ENCODE measurements at regions not wholly inside any gene's neighbourhood (a gene's known extent, or its start where the extent isn't known, plus 50 kb on each side); places are given as distances from the start of the nearest gene placed in this dataset.
A peak's percentile ranks its signal among the peaks of the same experiment; 100 is the strongest.

DNA sequence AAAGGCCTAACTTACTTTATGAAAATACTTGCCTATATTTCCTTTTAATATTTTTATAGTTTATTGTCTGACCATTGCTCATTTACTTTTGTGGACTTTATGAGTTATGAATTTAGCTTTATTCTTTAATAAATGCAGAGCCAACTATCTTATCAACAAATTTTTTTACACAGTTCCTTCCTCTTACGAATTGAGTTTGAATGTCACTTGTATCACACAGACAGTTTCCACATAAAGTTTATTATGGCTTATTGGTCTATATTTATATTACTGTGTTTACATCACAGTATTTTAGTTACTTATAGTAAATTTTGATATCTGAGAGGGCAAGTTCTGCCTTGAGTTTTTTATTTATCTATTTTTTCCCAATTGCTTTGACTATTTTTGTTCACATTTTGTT is 450.6 kb downstream of the C4orf33 start:
- no peak for TF ChIP-seq CTCF (IDR thresholded peaks at IDR 0.05)
- Histone ChIP-seq H3K27ac (peak overlapping the region; percentile 29), H3K4me3 (ENCODE audit: low read depth, low read length) (no peak overlapping the region), H3K9ac (no peak overlapping the region), H3K79me2 (no peaks in the 10 kb centered on the region), H3K27me3 (ENCODE audit: control insufficient read depth, insufficient read depth, low read length) (no peaks in the 10 kb centered on the region), H3K36me3 (ENCODE audit: control insufficient read depth, insufficient read depth, low read length) (no peaks in the 10 kb centered on the region), H3K4me2 (ENCODE audit: low read length) (no peak overlapping the region), H2AFZ (no peak overlapping the region), H3K4me1 (no peaks in the 10 kb centered on the region), H3K9me3 (ENCODE audit: control insufficient read depth, low read length) (no peaks in the 10 kb centered on the region)

- Histone ChIP-seq H3K9me3 (ENCODE audit: control insufficient read depth, low read length) (no peaks in the 10 kb centered on the region), H3K9ac (no peak overlapping the region), H3K4me2 (ENCODE audit: low read length) (no peak overlapping the region), H3K4me1 (no peaks in the 10 kb centered on the region), H3K27ac (no peak overlapping the region), H3K79me2 (no peaks in the 10 kb centered on the region), H3K27me3 (ENCODE audit: control insufficient read depth, insufficient read depth, low read length) (no peaks in the 10 kb centered on the region), H3K4me3 (ENCODE audit: low read depth, low read length) (no peak overlapping the region), H3K36me3 (ENCODE audit: control insufficient read depth, insufficient read depth, low read length) (no peaks in the 10 kb centered on the region), H2AFZ (no peak overlapping the region)
- TF ChIP-seq CTCF (IDR thresholded peaks at IDR 0.05), result no peak
These were observed 454.4 kb downstream of the C4orf33 start for GRCh38 chr4:129550281-129550785.

GRCh38 chr4:129561280-129561679 is 465.3 kb downstream of the C4orf33 start:
- no peak for TF ChIP-seq CTCF (IDR thresholded peaks at IDR 0.05)

GRCh38 chr4:129561886-129562671 is 466.1 kb downstream of the C4orf33 start:
- Histone ChIP-seq H3K27ac (no peak overlapping the region), H3K79me2 (no peaks in the 10 kb centered on the region), H3K9me3 (ENCODE audit: control insufficient read depth, low read length) (no peaks in the 10 kb centered on the region), H2AFZ (no peak overlapping the region), H3K27me3 (ENCODE audit: control insufficient read depth, insufficient read depth, low read length) (no peaks in the 10 kb centered on the region), H3K4me2 (ENCODE audit: low read length) (no peak overlapping the region), H3K4me1 (no peaks in the 10 kb centered on the region), H3K36me3 (ENCODE audit: control insufficient read depth, insufficient read depth, low read length) (no peaks in the 10 kb centered on the region), H3K4me3 (ENCODE audit: low read depth, low read length) (no peak overlapping the region), H3K9ac (no peak overlapping the region)
- TF ChIP-seq CTCF (IDR thresholded peaks at IDR 0.05), result no peak

More at GRCh38 chr4:129561280-129561679, 465.3 kb downstream of the C4orf33 start:
- Histone ChIP-seq H3K27ac (no peak overlapping the region), H2AFZ (no peak overlapping the region), H3K4me2 (ENCODE audit: low read length) (no peak overlapping the region), H3K4me3 (ENCODE audit: low read depth, low read length) (no peak overlapping the region), H3K27me3 (ENCODE audit: control insufficient read depth, insufficient read depth, low read length) (no peaks in the 10 kb centered on the region), H3K79me2 (no peaks in the 10 kb centered on the region), H3K9ac (no peak overlapping the region), H3K36me3 (ENCODE audit: control insufficient read depth, insufficient read depth, low read length) (no peaks in the 10 kb centered on the region), H3K9me3 (ENCODE audit: control insufficient read depth, low read length) (no peaks in the 10 kb centered on the region), H3K4me1 (no peaks in the 10 kb centered on the region)

GRCh38 chr4:129565214-129565613 is 469.3 kb downstream of the C4orf33 start:
- Histone ChIP-seq H3K9ac (no peak overlapping the region), H3K4me1 (no peaks in the 10 kb centered on the region), H3K36me3 (ENCODE audit: control insufficient read depth, insufficient read depth, low read length) (no peaks in the 10 kb centered on the region), H3K79me2 (no peaks in the 10 kb centered on the region), H2AFZ (no peak overlapping the region), H3K27me3 (ENCODE audit: control insufficient read depth, insufficient read depth, low read length) (no peaks in the 10 kb centered on the region), H3K4me3 (ENCODE audit: low read depth, low read length) (no peak overlapping the region), H3K4me2 (ENCODE audit: low read length) (no peak overlapping the region), H3K9me3 (ENCODE audit: control insufficient read depth, low read length) (no peaks in the 10 kb centered on the region), H3K27ac (no peak overlapping the region)
- no peak for TF ChIP-seq CTCF (IDR thresholded peaks at IDR 0.05)
